Left lung (tissue), 4 donors: ENCODE measurements at regions not wholly inside any gene's neighbourhood (a gene's known extent, or its start where the extent isn't known, plus 50 kb on each side); places are given as distances from the start of the nearest gene placed in this dataset.

Experiments
- ATAC-seq: fragments of 200-7000 bp; cut with Tn5 transposase; one replicate; pipeline ENCODE4 v1.9.1; 2020; ENCODE audit warnings: moderate library complexity
- DNase-seq, 4 donors: peaks; one replicate each; pipeline ENCODE4 v3.0.0-alpha.2; 2013 to 2020
- H3K27ac ChIP-seq, 2 donors: fragments of 200-600 bp; sonication (generic) in 1 of 2; one replicate each; pipeline versions ENCODE4 v1.5.0 to v1.8.0; 2020 to 2021
- H3K27me3 ChIP-seq, 2 donors: fragments of 200-600 bp; sonication (generic) in 1 of 2; one replicate each; pipeline versions ENCODE4 v1.5.0 to v1.8.0; 2020 to 2021
- H3K36me3 ChIP-seq, 2 donors: fragments of 200-600 bp; sonication (generic) in 1 of 2; one replicate each; pipeline versions ENCODE4 v1.5.0 to v1.8.0; 2020 to 2021
- H3K4me1 ChIP-seq, 2 donors: fragments of 200-600 bp; one replicate each; pipeline ENCODE4 v1.8.0; 2021
- H3K4me3 ChIP-seq, 2 donors: fragments of 200-600 bp; sonication (generic) in 1 of 2; one replicate each; pipeline versions ENCODE4 v1.5.0 to v1.8.0; 2020 to 2021; ENCODE audit warnings: mild to moderate bottlenecking in 1 of 2
- H3K9me3 ChIP-seq, 2 donors: fragments of 200-600 bp; sonication (generic) in 1 of 2; one replicate each; pipeline versions ENCODE4 v1.5.0 to v1.8.0; 2020 to 2021
- intact Hi-C, 2 donors: fragments of 100-400 bp; cut with DNase I; formaldehyde crosslinking; loops; one replicate each; pipeline versions ENCODE4 v1.11.2 to v1.14.2; 2022
- TF ChIP-seq, protein P1 (sequence below), 2 donors: fragments of 200-600 bp; sonication (generic) in 1 of 2; IDR thresholded peaks; one replicate each; pipeline versions ENCODE4 v1.5.0 to v1.8.0; 2021; ENCODE audit warnings: antibody characterized with exemption in 2 of 2
- donor health status: DM: no; HTN: yes; CAD: no.
- donor health status: DM: no; HTN: no; CAD: no.

DNA sequence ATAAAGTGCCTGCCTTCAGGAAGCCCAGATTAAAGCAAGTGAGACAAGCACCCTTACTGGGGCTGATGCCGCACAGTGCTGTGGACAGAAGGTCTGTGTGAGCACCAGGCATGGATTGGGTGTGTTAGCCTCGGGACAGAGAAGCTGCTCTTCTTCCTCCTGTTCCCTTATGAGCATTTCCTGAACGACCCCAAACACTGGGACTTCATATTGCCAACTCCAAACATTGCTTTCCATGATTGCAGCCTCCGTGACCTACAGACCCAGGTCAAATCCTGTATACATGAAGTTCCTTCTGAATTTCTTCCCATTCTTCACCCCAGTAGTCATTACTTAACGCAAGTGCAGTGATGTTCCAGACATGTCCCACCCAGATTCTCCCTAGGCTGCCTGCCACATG lies 129.8 kb upstream of the ALKAL2 start:
- H3K27ac ChIP-seq: no peak overlapping the region
- H3K4me3 ChIP-seq: no peak overlapping the region
- no peak for DNase-seq
- H3K27me3 ChIP-seq: peaks cover 0 to 17% of the 10 kb centered on the region in 2 donors
- H3K4me1 ChIP-seq: no peaks in the 10 kb centered on the region
- peaks cover 0 to 3% of the 10 kb centered on the region in 2 donors for H3K9me3 ChIP-seq
- TF ChIP-seq, protein P1, sequence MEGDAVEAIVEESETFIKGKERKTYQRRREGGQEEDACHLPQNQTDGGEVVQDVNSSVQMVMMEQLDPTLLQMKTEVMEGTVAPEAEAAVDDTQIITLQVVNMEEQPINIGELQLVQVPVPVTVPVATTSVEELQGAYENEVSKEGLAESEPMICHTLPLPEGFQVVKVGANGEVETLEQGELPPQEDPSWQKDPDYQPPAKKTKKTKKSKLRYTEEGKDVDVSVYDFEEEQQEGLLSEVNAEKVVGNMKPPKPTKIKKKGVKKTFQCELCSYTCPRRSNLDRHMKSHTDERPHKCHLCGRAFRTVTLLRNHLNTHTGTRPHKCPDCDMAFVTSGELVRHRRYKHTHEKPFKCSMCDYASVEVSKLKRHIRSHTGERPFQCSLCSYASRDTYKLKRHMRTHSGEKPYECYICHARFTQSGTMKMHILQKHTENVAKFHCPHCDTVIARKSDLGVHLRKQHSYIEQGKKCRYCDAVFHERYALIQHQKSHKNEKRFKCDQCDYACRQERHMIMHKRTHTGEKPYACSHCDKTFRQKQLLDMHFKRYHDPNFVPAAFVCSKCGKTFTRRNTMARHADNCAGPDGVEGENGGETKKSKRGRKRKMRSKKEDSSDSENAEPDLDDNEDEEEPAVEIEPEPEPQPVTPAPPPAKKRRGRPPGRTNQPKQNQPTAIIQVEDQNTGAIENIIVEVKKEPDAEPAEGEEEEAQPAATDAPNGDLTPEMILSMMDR (IDR thresholded peaks at IDR 0.05): no peak
- no peak for ATAC-seq
- intact Hi-C loops: no loop called here
- H3K36me3 ChIP-seq: no peaks in the 10 kb centered on the region

DNA sequence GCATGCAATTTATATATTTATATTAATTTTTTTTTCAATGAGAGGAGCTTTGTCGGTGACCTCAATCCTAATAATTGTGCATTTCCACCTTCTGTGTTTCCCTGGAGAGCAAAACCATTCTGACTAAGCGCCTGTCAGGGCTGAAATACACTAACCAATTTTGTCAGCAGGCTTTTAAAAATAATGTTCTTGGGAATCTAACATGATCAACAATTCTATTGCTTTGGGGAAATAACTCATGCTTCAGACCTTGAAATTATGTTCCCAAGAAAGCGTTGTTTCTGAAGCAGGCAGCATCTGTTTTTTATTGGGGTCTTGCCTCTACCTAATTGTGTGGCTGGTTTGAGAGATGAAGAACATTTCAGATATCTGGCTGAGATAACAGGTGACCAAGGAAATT lies 129.1 kb upstream of the ALKAL2 start:
- intact Hi-C loops: no loop called here
- no peak for ATAC-seq
- Histone ChIP-seq H3K9me3 (peaks cover 0 to 3% of the 10 kb centered on the region in 2 donors), H3K4me3 (no peak overlapping the region), H3K36me3 (no peaks in the 10 kb centered on the region), H3K4me1 (no peaks in the 10 kb centered on the region), H3K27ac (no peak overlapping the region), H3K27me3 (peaks cover 0 to 17% of the 10 kb centered on the region in 2 donors)
- TF ChIP-seq, protein P1 (IDR thresholded peaks at IDR 0.05): no peak
- DNase-seq: no peak

DNA sequence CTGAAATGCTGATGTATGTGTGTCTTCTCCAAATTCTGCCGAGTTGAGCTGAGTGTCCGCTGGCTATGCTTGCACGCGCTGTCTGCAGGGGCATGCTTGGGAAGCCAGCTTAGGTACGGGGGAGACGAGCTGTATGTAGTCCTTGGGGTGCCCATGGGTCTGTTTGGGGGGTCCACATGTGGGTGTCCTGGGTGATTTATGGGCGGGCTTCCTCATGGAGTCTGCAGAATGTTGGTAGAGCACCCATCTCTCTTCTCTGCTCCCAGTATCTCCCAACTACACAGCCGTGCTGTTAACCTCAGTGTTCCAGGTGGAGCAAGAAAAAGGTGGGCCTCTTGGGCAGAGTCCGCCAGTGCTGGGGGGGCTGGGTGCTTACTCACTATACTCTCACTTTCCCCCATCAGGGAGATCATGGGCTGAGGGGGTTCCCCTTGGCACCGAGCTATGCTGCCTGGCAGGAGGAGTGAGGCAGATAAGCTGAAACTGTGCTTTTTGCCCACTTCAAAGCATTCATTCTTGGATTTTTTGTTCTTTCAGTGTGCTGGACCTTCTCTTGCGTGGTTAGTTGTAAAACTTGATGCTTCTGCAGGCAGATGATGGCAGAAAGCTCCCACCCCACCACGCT lies 128.2 kb upstream of the ALKAL2 start:
- Histone ChIP-seq H3K9me3 (peaks cover 0 to 2% of the 10 kb centered on the region in 2 donors), H3K27ac (no peak overlapping the region), H3K4me1 (no peaks in the 10 kb centered on the region), H3K27me3 (peaks cover 0 to 17% of the 10 kb centered on the region in 2 donors), H3K36me3 (no peaks in the 10 kb centered on the region), H3K4me3 (no peak overlapping the region)
- ATAC-seq: no peak
- DNase-seq: no peak
- TF ChIP-seq, protein P1 (IDR thresholded peaks at IDR 0.05): no peak
- intact Hi-C loops: no loop called here

DNA sequence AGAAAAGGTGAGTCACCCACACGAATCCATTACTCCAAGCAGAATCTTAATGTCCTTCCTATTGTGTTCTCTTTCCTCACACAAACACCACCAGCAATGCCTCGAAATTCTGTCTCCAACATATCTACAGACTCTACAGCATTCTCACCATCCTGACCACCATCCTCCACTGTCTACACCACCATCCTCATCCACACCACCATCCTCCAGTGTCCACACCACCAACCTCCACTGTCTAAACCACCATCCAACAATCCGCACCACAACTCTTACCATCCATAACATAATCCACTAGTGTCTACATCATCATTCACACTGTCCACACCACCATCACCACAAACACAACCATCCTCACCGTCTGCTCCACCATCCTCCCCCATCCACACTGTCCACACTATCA lies 121.6 kb upstream of the ALKAL2 start:
- TF ChIP-seq, protein P1 (IDR thresholded peaks at IDR 0.05): no peak
- intact Hi-C loops: no loop called here
- ATAC-seq: no peak

DNA sequence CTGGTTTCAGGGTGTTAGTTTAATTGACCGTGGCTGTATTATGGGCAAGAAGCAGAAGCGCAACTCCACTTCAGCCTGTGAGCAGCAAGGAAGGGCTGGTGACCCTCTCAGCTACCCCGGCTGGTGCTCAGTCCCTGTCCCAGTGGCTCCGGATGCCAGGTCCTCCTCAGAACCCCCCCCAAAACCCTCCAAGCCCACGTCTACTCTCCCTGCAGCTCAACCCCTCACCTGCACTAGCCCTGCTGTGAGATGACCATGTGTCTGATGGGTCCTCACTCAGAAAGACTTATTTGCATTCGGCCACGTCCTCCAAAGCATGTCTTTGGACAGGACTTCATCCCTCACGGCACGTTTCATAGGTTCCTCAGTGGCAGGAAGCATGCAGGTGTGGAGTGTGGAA lies 119.7 kb upstream of the ALKAL2 start:
- Histone ChIP-seq H3K4me3 (no peak overlapping the region), H3K27me3 (no peaks in the 10 kb centered on the region), H3K27ac (no peak overlapping the region), H3K4me1 (no peaks in the 10 kb centered on the region), H3K9me3 (peaks cover 0 to 12% of the 10 kb centered on the region in 2 donors), H3K36me3 (no peaks in the 10 kb centered on the region)
- ATAC-seq: no peak
- intact Hi-C loops: no loop called here
- TF ChIP-seq, protein P1 (IDR thresholded peaks at IDR 0.05): no peak
- no peak for DNase-seq

More for the DNA sequence above, 121.6 kb upstream of the ALKAL2 start:
- Histone ChIP-seq H3K27ac (no peak overlapping the region), H3K4me3 (no peak overlapping the region), H3K4me1 (no peaks in the 10 kb centered on the region), H3K27me3 (no peaks in the 10 kb centered on the region), H3K36me3 (no peaks in the 10 kb centered on the region), H3K9me3 (peaks cover 0 to under 1% of the 10 kb centered on the region in 2 donors)
- DNase-seq: no peak
